H1 (cell line): ENCODE measurements at regions not wholly inside any gene's neighbourhood (a gene's known extent, or its start where the extent isn't known, plus 50 kb on each side); places are given as distances from the start of the nearest gene placed in this dataset.

Source experiments
- BRCA1 ChIP-seq: IDR thresholded peaks from 2 replicates; pipeline ENCODE4 v1.6.1; 2012; ENCODE audit warnings: low read depth, low read length, improper control_type of control experiment
- EZH2 ChIP-seq: fragments of 200-600 bp; sonication (generic); IDR thresholded peaks from 2 replicates; pipeline ENCODE4 v1.7.1; 2012; ENCODE audit warnings: low read depth, mild to moderate bottlenecking, moderate library complexity, low read length, inconsistent platforms; ENCODE audit not compliant: severe bottlenecking
- KDM5A ChIP-seq: fragments of 200-600 bp; IDR thresholded peaks from 2 replicates; pipeline ENCODE4 v1.7.1; 2012; ENCODE audit warnings: mild to moderate bottlenecking, low read length, inconsistent platforms, mixed read lengths
- NANOG ChIP-seq: IDR thresholded peaks from 2 replicates; pipeline ENCODE4 v1.6.1; 2011; ENCODE audit warnings: low read length, low read depth, mild to moderate bottlenecking, inconsistent platforms; ENCODE audit not compliant: insufficient read depth, poor library complexity, severe bottlenecking
- POLR2A ChIP-seq, 2 experiments: IDR thresholded peaks; 1 replicate in 1 of 2; 2 replicates in 1 of 2; pipeline ENCODE4 v1.6.1; 2011; ENCODE audit warnings: low read depth in 2 of 2, low read length in 2 of 2, mild to moderate bottlenecking in 2 of 2; ENCODE audit errors: control extremely low read depth in 1 of 2
- POLR2AphosphoS5 ChIP-seq: IDR thresholded peaks from 2 replicates; pipeline ENCODE4 v1.6.1; 2011; ENCODE audit warnings: low read depth, low read length
- RFX5 ChIP-seq: IDR thresholded peaks from 2 replicates; pipeline ENCODE4 v1.6.1; 2011; ENCODE audit warnings: low read depth, low read length, improper control_type of control experiment, borderline replicate concordance
- SRF ChIP-seq: IDR thresholded peaks from 2 replicates; pipeline ENCODE4 v1.6.1; 2011; ENCODE audit warnings: mild to moderate bottlenecking, low read depth, low read length, moderate library complexity
- TF ChIP-seq, protein P1 (sequence below), 3 experiments: IDR thresholded peaks; 1 replicate in 2 of 3; 2 replicates in 1 of 3; pipeline versions ENCODE4 v1.5.1 to v1.6.1; 2011; ENCODE audit warnings: low read length in 3 of 3, mild to moderate bottlenecking in 3 of 3, inconsistent platforms in 2 of 3, low read depth in 1 of 3, moderate library complexity in 1 of 3; ENCODE audit not compliant: insufficient read depth in 1 of 3; ENCODE audit errors: control extremely low read depth in 1 of 3
- TF ChIP-seq, protein P2 (sequence below): IDR thresholded peaks from 2 replicates; pipeline ENCODE4 v1.6.1; 2012; ENCODE audit warnings: inconsistent platforms

- TF ChIP-seq, protein P1, sequence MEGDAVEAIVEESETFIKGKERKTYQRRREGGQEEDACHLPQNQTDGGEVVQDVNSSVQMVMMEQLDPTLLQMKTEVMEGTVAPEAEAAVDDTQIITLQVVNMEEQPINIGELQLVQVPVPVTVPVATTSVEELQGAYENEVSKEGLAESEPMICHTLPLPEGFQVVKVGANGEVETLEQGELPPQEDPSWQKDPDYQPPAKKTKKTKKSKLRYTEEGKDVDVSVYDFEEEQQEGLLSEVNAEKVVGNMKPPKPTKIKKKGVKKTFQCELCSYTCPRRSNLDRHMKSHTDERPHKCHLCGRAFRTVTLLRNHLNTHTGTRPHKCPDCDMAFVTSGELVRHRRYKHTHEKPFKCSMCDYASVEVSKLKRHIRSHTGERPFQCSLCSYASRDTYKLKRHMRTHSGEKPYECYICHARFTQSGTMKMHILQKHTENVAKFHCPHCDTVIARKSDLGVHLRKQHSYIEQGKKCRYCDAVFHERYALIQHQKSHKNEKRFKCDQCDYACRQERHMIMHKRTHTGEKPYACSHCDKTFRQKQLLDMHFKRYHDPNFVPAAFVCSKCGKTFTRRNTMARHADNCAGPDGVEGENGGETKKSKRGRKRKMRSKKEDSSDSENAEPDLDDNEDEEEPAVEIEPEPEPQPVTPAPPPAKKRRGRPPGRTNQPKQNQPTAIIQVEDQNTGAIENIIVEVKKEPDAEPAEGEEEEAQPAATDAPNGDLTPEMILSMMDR (IDR thresholded peaks at IDR 0.05; ENCODE audit: control extremely low read depth in 1 of 3, insufficient read depth in 1 of 3, low read depth in 1 of 3, low read length in 3 of 3), result no peak
- TF ChIP-seq POLR2A (IDR thresholded peaks at IDR 0.05; ENCODE audit: control extremely low read depth in 1 of 2, low read depth in 2 of 2, low read length in 2 of 2) (no peak), POLR2AphosphoS5 (no peak), NANOG (no peak), BRCA1 (no peak), RFX5 (no peak), KDM5A (no peak), SRF (no peak), EZH2 (no peak)
- TF ChIP-seq, protein P2, sequence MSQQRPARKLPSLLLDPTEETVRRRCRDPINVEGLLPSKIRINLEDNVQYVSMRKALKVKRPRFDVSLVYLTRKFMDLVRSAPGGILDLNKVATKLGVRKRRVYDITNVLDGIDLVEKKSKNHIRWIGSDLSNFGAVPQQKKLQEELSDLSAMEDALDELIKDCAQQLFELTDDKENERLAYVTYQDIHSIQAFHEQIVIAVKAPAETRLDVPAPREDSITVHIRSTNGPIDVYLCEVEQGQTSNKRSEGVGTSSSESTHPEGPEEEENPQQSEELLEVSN, result no peak
Measured at GRCh38 chr10:128377988-128378387, 251.8 kb upstream of the MKI67 start.
